HG02981 (cell line): ENCODE measurements at regions not wholly inside any gene's neighbourhood (a gene's known extent, or its start where the extent isn't known, plus 50 kb on each side); places are given as distances from the start of the nearest gene placed in this dataset.
"Not testable (repeated sequence)": the region's sequence is repeated elsewhere in the genome, so short reads cannot be mapped to it uniquely, and the experiment has no call there.

ENCODE experiments used
- ATAC-seq: cut with Tn5 transposase; IDR thresholded peaks from one replicate; pipeline ENCODE4 v1.9.1; 2021; ENCODE audit warnings: mild to moderate bottlenecking, moderate library complexity; ENCODE audit not compliant: unreplicated experiment

DNA sequence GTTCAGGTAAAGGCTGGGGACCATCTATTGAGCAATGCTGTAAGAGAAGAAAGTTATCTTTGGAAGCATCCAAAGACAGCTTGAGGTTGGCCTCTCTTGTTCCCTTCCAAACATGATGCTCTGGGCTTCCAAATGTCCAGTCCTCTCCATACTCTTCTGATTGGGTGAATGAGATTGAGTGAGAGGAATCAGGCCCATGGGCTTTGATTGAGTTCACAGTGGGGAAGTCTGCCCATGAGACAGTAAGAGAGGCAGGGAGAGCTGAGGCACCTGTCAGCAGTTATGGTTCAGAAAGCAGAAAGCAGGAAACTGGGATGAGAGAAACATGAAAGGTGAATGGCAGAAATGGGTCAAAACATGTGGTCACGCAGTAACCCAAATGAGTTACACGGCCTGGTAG is 1006.9 kb downstream of the VRK1 start:
- no peak for ATAC-seq

DNA sequence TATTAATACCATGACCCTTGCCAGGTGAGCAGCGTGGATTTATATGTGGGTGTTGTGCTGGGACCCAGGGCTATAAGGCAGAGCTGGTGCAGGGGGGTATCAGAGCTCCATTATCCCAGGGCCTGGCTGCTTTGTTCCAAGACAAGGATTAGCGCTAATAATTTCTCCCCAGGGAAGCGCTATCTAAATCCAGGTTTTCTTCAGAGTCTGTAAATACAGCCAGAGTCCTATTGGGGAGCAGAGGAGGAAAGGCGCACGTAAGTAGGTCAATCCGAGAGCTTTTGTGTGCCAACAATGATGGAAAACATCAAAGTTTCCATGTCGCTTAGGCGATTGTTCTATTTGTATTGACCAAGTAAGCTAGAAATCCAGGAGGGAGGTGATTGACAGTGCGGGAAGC is 1009.7 kb downstream of the VRK1 start:
- ATAC-seq = no peak

DNA sequence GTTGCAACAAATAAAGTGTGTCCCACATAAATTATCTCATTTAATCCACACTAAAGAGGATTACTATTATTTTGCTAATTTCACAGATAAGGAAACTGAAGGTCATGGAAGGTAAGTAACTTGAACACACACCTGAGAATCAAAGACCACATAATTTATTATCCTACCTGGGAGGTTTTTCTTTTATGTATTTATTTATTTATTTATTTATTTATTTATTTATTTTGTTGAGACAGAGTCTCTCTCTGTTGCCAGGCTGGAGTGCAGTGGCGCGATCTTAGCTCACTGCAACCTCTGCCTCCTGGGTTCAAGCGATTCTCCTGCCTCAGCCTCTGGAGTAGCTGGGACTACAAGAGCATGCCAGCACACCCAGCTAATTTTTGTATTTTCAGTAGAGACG is 1011.4 kb downstream of the VRK1 start:
- ATAC-seq = not testable (repeated sequence)

DNA sequence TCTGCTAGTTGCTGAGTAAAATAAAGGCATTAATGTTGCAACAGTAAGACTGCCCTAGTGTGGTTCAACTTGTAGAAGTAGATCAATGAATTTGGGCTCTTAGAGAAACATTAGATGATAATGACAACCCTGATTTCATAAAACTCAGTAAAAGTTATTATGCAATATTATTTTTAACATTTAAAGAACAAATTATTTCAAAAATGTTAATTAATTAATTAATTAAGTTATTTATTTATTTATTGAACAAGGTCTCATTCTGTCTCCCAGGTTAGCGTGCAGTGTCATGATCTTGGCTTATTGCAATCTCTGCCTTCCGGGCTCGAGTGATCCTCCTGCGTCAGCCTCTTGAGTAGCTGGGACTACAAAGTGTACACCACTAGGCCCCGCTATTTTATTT is 1016.4 kb downstream of the VRK1 start:
- no peak for ATAC-seq

DNA sequence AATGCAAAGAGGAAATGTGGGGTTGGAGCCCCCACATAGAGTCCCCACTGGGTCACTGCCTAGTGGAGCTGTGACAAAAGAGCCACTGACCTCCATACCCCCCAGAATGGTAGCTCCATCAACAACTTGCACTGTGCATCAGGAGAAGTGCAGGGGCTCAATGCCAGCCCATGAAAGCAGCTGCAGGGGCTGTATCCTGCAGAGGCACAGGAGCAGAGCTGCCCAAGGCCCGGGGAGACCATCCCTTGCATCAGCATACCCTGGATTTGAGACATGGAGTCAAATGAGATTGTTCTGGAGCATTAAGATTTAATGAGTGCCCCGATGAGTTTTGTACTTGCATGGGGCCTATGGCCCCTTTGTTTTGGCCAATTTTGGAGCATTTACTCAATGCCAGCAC is 1023.6 kb downstream of the VRK1 start:
- no peak for ATAC-seq

DNA sequence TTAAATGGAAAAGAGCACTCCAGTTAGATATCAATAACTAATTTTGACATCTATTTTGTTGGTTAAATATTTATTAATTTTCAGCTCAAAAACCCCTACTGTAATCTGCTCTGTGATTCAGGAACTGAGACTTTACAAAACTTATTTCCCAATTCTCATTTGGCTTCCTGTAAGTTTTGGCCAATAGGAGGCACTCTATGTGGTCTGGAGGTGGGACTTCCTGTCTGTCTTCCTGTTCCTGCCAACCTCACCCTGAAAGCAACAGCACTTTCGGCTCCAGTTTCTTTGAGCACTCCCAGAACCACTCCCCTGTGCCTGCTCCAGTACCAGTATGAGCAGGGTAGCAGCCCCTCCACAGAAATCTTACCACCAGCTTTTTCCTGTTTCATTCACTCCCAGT is 1027.0 kb downstream of the VRK1 start:
- no peak for ATAC-seq

DNA sequence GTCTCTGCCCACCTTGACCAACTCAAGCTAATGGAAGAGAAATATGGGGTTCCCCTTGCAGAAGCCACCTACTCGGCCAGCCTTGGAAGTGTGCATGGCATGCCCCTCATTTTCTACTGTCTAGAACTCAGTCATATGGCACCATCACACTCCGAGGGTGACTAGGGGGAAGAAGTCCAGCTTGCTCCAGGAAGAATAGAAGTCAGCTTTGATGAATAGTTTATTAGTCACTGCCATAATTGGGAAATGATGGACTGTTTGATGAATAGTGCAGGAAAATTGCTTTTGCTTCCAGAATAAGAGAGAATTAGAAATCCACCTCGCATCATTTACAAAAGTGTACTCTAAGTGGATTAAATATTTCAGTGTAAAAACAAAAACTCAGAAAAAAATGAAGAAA is 1030.6 kb downstream of the VRK1 start:
- no peak for ATAC-seq

DNA sequence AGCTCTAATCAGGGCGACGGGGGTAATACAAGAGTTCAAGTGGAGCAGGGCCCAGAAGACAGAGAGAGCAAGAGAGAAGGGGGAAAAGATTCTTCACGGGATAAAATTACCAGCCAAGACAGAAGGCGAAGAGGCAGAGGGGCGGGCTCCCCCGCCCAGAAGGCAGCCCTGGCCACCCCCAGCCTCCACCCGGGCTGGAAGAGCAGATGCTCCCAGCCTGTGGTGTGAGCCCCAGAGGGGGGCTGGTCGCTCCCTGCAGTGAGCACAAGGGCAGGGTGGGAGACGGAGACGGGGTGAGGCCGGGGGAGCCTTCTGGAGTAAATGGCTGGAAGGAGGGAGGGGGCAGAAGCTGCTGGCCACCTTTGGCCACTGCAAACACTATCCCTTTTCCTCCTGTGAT is 1035.6 kb downstream of the VRK1 start:
- ATAC-seq = no peak

DNA sequence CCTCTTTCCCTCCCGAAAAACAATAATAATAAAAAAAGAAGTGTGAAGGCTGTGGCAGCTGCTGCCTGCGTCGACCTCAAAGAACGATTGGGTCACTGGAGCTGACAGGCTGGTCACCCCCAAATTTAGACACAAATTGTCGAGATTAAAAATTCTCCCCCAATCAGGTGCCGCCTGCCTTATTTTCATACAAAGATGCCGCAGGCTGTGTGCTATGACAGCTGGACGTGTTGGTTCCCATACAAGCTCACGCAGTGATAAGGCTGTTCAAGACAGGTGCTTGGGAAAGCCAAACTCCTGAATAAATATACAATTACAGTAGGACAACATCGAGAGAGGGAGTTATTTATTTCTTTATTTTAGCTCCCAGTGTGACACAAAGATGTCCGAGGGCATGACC is 1041.8 kb downstream of the VRK1 start:
- no peak for ATAC-seq

DNA sequence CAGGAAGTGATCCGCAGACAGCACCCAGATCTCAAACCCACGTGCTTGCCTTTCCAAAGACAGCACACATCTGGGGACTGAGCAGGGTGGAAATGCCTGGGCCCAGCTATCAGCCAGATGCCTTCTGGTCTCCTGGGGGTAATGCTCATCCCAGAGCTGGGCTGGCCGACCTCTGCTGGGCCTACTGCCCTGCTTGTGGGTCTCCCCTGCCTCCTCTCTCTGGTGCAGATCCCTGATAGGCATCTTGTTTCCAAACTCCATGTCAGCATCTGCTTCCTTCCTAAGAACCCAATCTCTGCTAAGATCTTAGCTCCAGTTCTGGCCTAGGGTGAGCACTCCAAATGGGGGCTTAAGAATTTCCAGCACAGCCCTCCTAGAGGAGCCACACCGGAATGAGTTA is 1043.0 kb downstream of the VRK1 start:
- no peak for ATAC-seq

DNA sequence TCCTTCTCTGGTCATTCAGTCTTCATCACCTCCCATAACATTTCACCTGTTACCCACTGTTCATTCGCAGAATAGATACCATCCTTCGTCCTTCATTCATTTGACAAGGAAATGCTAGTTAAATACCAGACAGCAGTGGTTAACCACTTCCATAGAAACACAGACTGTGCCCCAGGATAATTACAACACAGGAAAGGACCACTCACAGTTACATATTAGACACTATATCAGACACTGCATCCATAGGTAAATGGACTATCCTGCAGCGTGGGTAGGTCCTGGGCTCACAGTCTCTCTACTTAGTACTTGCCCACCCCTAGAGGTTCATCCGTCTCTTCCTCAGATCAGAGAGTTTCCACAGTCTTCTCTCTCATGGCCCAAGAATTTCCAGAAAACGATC is 1044.6 kb downstream of the VRK1 start:
- ATAC-seq = no peak

DNA sequence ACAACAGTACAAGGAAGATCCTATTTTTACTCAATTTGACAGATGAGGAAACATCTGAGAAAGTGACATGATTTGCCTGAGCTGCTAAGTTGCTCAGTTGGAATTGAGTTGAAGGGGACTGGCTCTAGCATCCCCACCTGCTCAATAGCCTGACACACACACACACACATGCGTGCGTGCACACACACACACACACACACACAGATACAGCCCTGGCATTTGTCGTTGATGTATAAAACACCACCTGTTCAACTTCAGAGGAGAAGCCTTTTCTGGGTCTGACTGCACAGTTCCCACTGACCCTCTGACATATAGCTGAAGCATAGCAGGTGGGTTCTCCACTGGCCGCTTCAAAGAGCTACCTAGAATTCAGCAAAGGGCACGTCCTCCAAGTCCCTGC is 1045.9 kb downstream of the VRK1 start:
- no peak for ATAC-seq

DNA sequence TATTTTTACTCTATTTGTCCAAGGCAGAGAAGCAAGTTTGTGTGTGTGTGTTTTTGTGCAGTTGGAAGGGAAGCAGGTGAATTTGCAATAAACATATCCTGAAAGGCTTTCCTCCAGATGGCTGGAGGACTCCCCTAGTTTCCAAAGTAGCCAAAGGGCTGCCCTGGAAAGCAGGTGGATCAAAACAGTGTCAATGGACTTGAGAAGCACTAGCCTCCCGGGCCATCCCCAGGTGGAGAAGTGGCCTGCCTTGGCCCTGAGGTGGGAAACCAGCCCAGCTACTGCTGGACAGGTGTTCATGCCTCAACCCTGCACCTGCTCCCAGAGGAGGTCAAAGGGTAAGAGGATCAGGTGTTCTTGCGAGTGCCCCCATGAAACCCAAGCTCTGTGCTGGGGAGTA is 1046.9 kb downstream of the VRK1 start:
- ATAC-seq = no peak

DNA sequence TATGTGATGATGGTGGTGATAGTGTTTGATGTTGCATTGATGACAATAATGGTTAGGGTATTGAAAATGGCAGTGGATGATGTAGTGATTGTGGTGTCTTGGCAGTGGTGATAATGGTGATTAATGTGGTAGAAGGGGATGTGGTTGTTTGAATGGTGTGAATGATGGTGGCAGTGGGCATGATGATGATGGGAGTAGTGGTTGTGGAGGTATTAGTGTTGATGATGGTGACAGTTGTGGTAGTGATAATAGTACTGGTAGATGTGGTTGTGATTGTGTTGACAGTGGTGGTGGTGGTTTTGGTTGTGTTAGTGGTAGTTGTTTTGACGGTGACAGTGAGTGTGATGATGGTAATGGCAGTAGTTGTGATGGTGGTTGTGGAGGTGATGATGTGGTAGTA is 1049.0 kb downstream of the VRK1 start:
- no peak for ATAC-seq

DNA sequence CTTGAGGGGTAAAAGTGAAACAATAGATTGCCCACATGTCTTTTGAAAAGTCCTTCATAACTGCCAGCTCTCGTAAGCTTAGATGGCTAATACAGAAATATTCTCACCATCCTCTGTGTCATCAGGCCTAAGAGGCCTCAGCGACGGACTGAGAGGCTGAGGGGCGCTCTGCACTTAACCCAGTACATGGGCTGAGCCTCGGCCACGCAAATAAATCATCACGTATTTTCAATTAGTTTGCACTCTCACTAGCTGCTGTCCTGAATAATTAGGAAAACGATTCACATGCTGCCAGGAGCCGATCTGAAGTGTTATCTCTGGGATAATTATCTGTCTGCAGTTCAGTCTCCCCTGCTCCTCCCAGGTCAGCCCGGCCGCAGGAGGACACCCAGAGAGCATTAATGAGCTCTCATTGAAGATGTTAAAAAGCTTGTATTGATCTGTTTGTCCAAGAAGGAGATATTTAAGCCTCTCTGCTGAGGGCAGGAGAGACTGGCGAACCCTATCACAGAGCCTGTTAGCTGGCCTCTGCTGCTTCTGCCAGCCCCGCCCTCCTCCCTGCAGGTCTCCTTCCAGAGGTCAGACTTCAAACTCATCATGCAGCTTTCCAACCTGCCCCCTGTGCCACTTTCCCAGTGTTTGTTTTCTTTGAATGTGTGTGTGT is 1051.3 kb downstream of the VRK1 start:
- ATAC-seq = no peak

DNA sequence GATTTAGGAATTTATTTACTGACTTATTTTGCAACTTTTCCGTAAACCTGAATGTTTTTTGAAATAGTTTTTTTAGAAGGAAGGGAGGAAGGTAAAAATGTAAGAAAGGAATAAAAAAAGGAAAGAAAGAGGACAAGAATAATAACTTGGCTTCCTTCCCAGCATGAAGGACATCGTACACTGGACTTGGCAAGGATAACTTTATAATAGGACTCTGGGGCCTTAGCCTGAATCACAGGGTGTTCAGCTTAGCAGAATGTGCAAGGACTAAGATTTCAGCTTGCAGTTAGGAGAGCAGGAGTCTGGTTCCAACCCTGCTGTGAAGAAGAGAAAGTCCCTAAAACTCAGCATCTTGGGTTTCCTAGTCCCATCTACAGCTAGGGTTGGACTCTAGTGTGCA is 1053.3 kb downstream of the VRK1 start:
- no peak for ATAC-seq

DNA sequence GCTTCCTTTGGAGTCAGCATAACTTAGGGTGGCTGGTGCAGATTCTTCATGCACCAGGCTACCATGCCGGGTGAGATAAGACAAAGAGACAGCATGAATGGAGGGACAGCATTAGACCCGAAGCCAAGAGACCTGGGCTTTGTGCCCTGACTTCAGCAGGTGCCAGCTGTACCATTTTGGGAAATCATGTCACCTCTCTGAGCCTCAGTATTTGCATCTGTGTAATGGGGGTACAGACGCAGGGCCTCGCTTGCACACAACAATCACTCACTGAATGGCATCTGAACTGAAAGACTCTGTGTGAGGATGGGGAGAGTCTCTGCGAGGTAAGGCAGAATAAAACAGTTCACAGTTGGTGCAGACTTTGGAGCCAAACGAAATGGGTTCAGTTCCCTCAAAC is 1053.7 kb downstream of the VRK1 start:
- ATAC-seq = no peak

DNA sequence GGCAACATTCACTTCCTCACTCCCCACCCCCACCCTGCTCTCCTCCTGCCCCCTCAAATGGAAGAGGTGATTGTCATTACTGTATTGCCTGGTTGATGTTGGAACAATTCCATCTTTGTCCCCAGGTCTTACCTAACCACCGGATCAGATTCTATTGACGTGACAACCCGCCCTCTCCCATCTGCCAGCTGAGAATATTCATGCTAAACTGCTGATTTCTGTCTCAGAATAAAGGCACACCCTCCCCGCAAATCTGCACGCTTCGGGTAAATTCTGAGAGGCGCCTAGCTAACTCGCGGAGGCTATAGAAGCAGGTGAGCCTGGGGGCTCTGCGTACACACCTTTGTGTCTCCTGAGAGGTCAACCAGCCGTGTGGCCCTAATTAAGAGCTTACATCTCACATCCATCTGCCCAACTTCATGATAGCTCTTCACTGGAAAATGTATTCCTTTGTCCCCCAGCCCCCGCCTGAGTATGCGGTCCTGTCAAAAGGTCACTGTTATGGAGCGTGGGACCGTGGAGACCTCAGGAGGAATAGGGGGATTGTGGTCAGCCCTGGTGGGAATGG is 1054.3 kb downstream of the VRK1 start:
- ATAC-seq = no peak

DNA sequence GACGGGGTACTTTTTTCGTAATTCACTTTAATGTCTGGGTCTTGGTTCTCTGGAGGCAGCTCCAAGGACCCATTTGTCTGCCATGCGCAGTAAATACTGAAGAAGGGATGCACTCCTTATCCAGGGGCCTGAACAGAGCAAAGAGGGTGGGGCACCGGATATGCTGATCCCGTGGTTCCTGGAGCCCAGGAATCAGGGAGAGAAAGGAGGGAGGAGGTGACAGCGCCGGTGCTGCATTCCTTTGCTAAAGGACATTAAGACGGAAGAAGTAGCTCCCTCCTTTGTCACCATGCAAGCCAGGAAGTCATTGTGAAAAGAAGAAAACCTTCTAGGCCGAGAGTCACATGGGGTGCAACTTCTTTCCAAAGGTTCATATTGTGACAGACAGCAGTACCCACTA is 1057.7 kb downstream of the VRK1 start:
- ATAC-seq = no peak

DNA sequence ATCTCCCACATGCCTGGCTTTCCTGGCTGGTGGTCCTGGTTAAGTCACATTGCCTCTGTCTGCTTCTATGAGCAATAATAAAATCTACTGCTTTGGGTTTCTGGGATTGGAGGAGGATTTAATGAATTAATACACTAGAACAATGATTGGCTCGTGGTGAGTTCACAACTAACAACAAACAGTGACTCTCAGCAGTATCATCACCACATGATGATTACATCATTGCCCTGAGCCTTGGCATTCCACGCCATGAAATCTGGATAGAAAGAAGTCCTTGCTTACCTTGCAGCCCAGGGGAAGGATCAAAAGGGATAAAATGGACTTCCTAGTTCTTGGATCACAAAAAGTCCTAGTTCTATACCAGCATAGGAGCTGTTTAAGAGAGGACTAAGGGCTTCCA is 1069.0 kb downstream of the VRK1 start:
- ATAC-seq = no peak

DNA sequence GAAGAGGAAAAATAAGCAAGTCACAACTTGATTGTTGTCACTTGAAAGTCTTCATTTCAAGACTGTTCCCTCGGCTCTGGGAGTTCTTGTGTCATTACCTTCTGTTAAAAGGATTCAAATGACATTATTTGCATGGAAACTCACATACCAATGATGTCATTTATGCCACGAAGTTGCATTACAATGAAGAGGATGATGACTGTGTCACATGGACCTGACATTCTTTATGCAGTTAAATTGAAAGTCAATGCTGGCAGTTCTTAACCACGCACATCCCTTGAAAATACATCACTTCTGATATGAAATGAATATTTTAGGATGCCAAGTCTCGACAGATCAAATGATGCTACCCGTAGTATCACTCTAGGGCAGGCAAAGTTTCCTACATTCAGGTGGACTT is 1069.5 kb downstream of the VRK1 start:
- ATAC-seq = no peak

DNA sequence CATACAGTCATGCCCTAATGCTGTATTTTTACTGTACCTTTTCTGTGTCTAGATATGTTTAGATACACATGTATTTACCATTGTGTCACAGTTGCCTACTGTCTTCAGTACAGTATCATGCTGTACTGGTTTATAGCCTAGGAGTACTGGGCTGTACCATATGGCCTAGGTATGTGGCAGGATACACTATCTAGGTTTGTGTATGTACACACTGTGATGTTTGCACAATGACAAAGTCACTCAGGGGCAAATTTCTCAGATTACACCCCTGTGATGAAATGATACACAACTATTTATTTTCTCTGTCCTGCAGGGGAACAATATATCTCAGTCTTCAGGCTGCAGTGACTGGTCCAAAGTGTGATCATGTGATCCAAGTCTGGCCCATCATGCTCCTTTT is 1076.1 kb downstream of the VRK1 start:
- ATAC-seq = no peak

DNA sequence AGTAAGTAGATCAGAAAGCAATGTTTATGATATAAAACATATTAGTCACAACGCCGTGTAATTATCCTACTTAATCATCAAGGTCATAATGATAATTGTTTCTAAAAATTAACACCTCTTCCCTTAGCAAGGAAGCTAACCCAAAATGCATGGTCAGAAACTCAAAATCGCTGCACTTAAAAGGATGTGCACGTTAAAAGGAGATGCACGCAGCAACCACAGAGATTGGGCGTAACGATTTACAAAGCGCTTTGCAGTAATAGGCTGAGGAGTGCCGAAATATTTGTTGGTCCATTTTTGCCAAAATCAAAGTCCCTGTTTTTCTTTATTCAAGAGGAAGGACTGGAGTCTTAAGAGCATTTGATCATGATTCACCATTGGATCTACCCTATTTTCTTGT is 1077.2 kb downstream of the VRK1 start:
- no peak for ATAC-seq
